ENCODE measurements at regions not wholly inside any gene's neighbourhood (a gene's known extent, or its start where the extent isn't known, plus 50 kb on each side); places are given as distances from the start of the nearest gene placed in this dataset.

GRCh38 chr5:17925276-17925675, 291.0 kb downstream of the TAF11L14 start:
- no peak for TF ChIP-seq ZC3H10 (CRISPR knock-in tag; IDR thresholded peaks at IDR 0.05)
- TF ChIP-seq ZNF70 (CRISPR knock-in tag; IDR thresholded peaks at IDR 0.05): no peak
- TF ChIP-seq, protein P1, sequence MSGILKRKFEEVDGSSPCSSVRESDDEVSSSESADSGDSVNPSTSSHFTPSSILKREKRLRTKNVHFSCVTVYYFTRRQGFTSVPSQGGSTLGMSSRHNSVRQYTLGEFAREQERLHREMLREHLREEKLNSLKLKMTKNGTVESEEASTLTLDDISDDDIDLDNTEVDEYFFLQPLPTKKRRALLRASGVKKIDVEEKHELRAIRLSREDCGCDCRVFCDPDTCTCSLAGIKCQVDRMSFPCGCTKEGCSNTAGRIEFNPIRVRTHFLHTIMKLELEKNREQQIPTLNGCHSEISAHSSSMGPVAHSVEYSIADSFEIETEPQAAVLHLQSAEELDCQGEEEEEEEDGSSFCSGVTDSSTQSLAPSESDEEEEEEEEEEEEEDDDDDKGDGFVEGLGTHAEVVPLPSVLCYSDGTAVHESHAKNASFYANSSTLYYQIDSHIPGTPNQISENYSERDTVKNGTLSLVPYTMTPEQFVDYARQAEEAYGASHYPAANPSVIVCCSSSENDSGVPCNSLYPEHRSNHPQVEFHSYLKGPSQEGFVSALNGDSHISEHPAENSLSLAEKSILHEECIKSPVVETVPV (CRISPR knock-in tag; IDR thresholded peaks at IDR 0.05): no peak
- no peak for TF ChIP-seq TOX (CRISPR knock-in tag; IDR thresholded peaks at IDR 0.05; ENCODE audit: borderline replicate concordance)
- TF ChIP-seq CSDC2 (CRISPR knock-in tag; IDR thresholded peaks at IDR 0.05): no peak
- TF ChIP-seq ESRRG (CRISPR knock-in tag; IDR thresholded peaks at IDR 0.05): no peak
- no peak for TF ChIP-seq CREB5 (CRISPR knock-in tag; IDR thresholded peaks at IDR 0.05; ENCODE audit: low read depth)
